H9 (cell line): ENCODE measurements at regions not wholly inside any gene's neighbourhood (a gene's known extent, or its start where the extent isn't known, plus 50 kb on each side); places are given as distances from the start of the nearest gene placed in this dataset.

Experiments used
- DNase-seq: peaks from one replicate; pipeline ENCODE4 v3.0.0-alpha.2; 2017
- H2AFZ ChIP-seq: one replicate; pipeline ENCODE4 v1.6.1; 2013; ENCODE audit warnings: mild to moderate bottlenecking, low read length, control low read depth, moderate library complexity
- H2AK5ac ChIP-seq: 2 replicates; pipeline ENCODE4 v1.6.1; 2013; ENCODE audit warnings: low read length, control low read depth, mixed read lengths; ENCODE audit not compliant: insufficient read length
- H2BK120ac ChIP-seq: one replicate; pipeline ENCODE4 v1.6.1; 2013; ENCODE audit warnings: low read depth, mild to moderate bottlenecking, low read length, control low read depth, inconsistent platforms; ENCODE audit not compliant: poor library complexity, severe bottlenecking
- H2BK12ac ChIP-seq: 2 replicates; pipeline ENCODE4 v1.6.1; 2013; ENCODE audit warnings: low read length, control low read depth, mixed read lengths, low read depth; ENCODE audit not compliant: insufficient read length
- H2BK15ac ChIP-seq: 2 replicates; pipeline ENCODE4 v1.6.1; 2013; ENCODE audit warnings: low read depth, low read length, control low read depth
- H2BK20ac ChIP-seq: one replicate; pipeline ENCODE4 v1.6.1; 2013; ENCODE audit warnings: low read depth, mild to moderate bottlenecking, low read length, control low read depth, inconsistent platforms; ENCODE audit not compliant: poor library complexity, severe bottlenecking
- H2BK5ac ChIP-seq: 2 replicates; pipeline ENCODE4 v1.6.1; 2013; ENCODE audit warnings: low read length, control low read depth, mixed read lengths; ENCODE audit not compliant: insufficient read length
- H3K14ac ChIP-seq: 2 replicates; pipeline ENCODE4 v1.6.1; 2013; ENCODE audit warnings: low read length, control low read depth; ENCODE audit not compliant: insufficient read depth
- H3K18ac ChIP-seq: 2 replicates; pipeline ENCODE4 v1.6.1; 2013; ENCODE audit warnings: low read depth, mild to moderate bottlenecking, mixed read lengths, low read length, control low read depth; ENCODE audit not compliant: insufficient read length
- H3K23ac ChIP-seq: 2 replicates; pipeline ENCODE4 v1.6.1; 2013; ENCODE audit warnings: low read length, control low read depth, mixed read lengths, low read depth; ENCODE audit not compliant: insufficient read length
- H3K23me2 ChIP-seq: 2 replicates; pipeline ENCODE4 v1.6.1; 2013; ENCODE audit warnings: low read depth, mild to moderate bottlenecking, mixed read lengths, low read length, control low read depth; ENCODE audit not compliant: insufficient read length, poor library complexity, severe bottlenecking
- H3K27ac ChIP-seq: 2 replicates; pipeline ENCODE4 v1.5.1; 2013; ENCODE audit warnings: low read length, control low read depth, mixed read lengths, low read depth; ENCODE audit not compliant: insufficient read length
- H3K27me3 ChIP-seq: 2 replicates; pipeline ENCODE4 v1.6.1; 2013; ENCODE audit warnings: low read length, control low read depth, inconsistent platforms; ENCODE audit not compliant: insufficient read depth
- H3K4ac ChIP-seq: 2 replicates; pipeline ENCODE4 v1.6.1; 2013; ENCODE audit warnings: low read depth, mild to moderate bottlenecking, control low read depth, inconsistent platforms, low read length, moderate library complexity
- H3K4me1 ChIP-seq: 2 replicates; pipeline ENCODE4 v1.6.1; 2013; ENCODE audit warnings: low read length, control low read depth, inconsistent platforms; ENCODE audit not compliant: insufficient read depth
- H3K4me2 ChIP-seq: 2 replicates; pipeline ENCODE4 v1.6.1; 2013; ENCODE audit warnings: low read length, control low read depth, mixed read lengths; ENCODE audit not compliant: insufficient read length, insufficient read depth
- H3K56ac ChIP-seq: 2 replicates; pipeline ENCODE4 v1.6.1; 2013; ENCODE audit warnings: low read depth, mild to moderate bottlenecking, mixed read lengths, low read length, control low read depth; ENCODE audit not compliant: insufficient read length
- H3K79me1 ChIP-seq: 2 replicates; pipeline ENCODE4 v1.6.1; 2013; ENCODE audit warnings: low read depth, mild to moderate bottlenecking, moderate library complexity, low read length, control low read depth, inconsistent platforms; ENCODE audit not compliant: insufficient read depth, poor library complexity, severe bottlenecking
- H3K79me2 ChIP-seq: 2 replicates; pipeline ENCODE4 v1.6.1; 2013; ENCODE audit warnings: low read length, control low read depth, inconsistent platforms; ENCODE audit not compliant: insufficient read depth
- H3K9ac ChIP-seq: 2 replicates; pipeline ENCODE4 v1.6.1; 2013; ENCODE audit warnings: low read length, control low read depth, mixed read lengths; ENCODE audit not compliant: insufficient read length; ENCODE audit errors: extremely low read depth
- H3K9me3 ChIP-seq: one replicate; pipeline ENCODE4 v1.6.1; 2013; ENCODE audit warnings: low read depth, low read length, inconsistent platforms; ENCODE audit not compliant: control insufficient read depth
- H3T11ph ChIP-seq: one replicate; pipeline ENCODE4 v1.6.1; 2013; ENCODE audit warnings: mild to moderate bottlenecking, low read length, control low read depth, inconsistent platforms
- H4K20me1 ChIP-seq: one replicate; pipeline ENCODE4 v1.6.1; 2013; ENCODE audit not compliant: control insufficient read depth, insufficient read length, insufficient read depth
- H4K5ac ChIP-seq: 2 replicates; pipeline ENCODE4 v1.6.1; 2013; ENCODE audit warnings: low read depth, mild to moderate bottlenecking, mixed read lengths, low read length, control low read depth; ENCODE audit not compliant: insufficient read length
- H4K8ac ChIP-seq: replicated peaks from 2 replicates; pipeline ENCODE4 v1.6.1; 2013; ENCODE audit warnings: low read length, control low read depth, mixed read lengths, low read depth; ENCODE audit not compliant: insufficient read length
- H4K91ac ChIP-seq: 2 replicates; pipeline ENCODE4 v1.6.1; 2013; ENCODE audit warnings: low read depth, mild to moderate bottlenecking, moderate library complexity, mixed read lengths, low read length, control low read depth; ENCODE audit not compliant: insufficient read length
- H3K27ac Mint-ChIP-seq, 3 experiments: 2 replicates in 2 of 3; 3 replicates in 1 of 3; pipeline ENCODE4 v1.8.0; 2020 to 2021; ENCODE audit warnings: mixed read lengths in 3 of 3, mild to moderate bottlenecking in 1 of 3, moderate library complexity in 1 of 3
- H3K27me3 Mint-ChIP-seq: 2 replicates; pipeline ENCODE4 v1.8.0; 2021; ENCODE audit warnings: low read depth, mild to moderate bottlenecking, moderate library complexity, mixed read lengths
- H3K36me3 Mint-ChIP-seq, 3 experiments: 2 replicates in 2 of 3; 3 replicates in 1 of 3; pipeline ENCODE4 v1.8.0; 2020 to 2021; ENCODE audit warnings: low read depth in 3 of 3, mixed read lengths in 3 of 3; ENCODE audit not compliant: insufficient read depth in 1 of 3
- H3K4me1 Mint-ChIP-seq, 2 experiments: 2 replicates each; pipeline ENCODE4 v1.8.0; 2020; ENCODE audit warnings: mixed read lengths in 2 of 2
- H3K4me3 Mint-ChIP-seq, 2 experiments: 2 replicates in 1 of 2; 3 replicates in 1 of 2; pipeline ENCODE4 v1.8.0; 2020 to 2021; ENCODE audit warnings: mild to moderate bottlenecking in 2 of 2, mixed read lengths in 2 of 2, moderate library complexity in 1 of 2
- H3K9me3 Mint-ChIP-seq, 2 experiments: 2 replicates in 1 of 2; 3 replicates in 1 of 2; pipeline ENCODE4 v1.8.0; 2020; ENCODE audit warnings: mild to moderate bottlenecking in 2 of 2, mixed read lengths in 2 of 2, moderate library complexity in 1 of 2
- CTCF ChIP-seq: fragments of 200-600 bp; sonication (generic); conservative IDR thresholded peaks from 3 replicates; pipeline ENCODE4 v1.8.0; 2021; ENCODE audit warnings: antibody characterized with exemption, mild to moderate bottlenecking
- WGBS: extraction: QIAGEN DNeasy Blood & Tissue Kit; methylation state at CpG from one replicate; pipeline ENCODE4 v1.1.7; 2013; ENCODE audit warnings: missing lambda C conversion rate, low lambda C conversion rate, mixed read lengths; ENCODE audit not compliant: insufficient read length; ENCODE audit errors: extremely low coverage; 5-methylcytosine and 5-hydroxymethylcytosine counted together

- H3K27ac Mint-ChIP-seq, result no peak overlapping the region
- H3K9me3 Mint-ChIP-seq, result no peaks in the 10 kb centered on the region
- Histone ChIP-seq H4K91ac (no peak overlapping the region), H4K20me1 (no peaks in the 10 kb centered on the region), H3K56ac (no peak overlapping the region), H3K14ac (no peak overlapping the region), H3K9ac (no peak overlapping the region), H3K4me2 (no peak overlapping the region), H3K4ac (no peak overlapping the region), H3K79me2 (no peaks in the 10 kb centered on the region), H3K23me2 (no peaks in the 10 kb centered on the region), H3K23ac (no peak overlapping the region), H2AFZ (no peak overlapping the region), H2BK15ac (no peak overlapping the region), H4K5ac (no peak overlapping the region), H4K8ac (no peak overlapping the region), H3K4me1 (peaks cover 4% of the 10 kb centered on the region; the same call in 1 of the 2 replicates), H3K27me3 (no peaks in the 10 kb centered on the region), H2BK5ac (no peak overlapping the region), H2BK120ac (no peak overlapping the region), H2BK12ac (no peak overlapping the region), H2AK5ac (no peak overlapping the region), H3K79me1 (no peaks in the 10 kb centered on the region), H3K27ac (no peak overlapping the region), H3K18ac (no peak overlapping the region), H3T11ph (no peak overlapping the region), H3K9me3 (no peaks in the 10 kb centered on the region), H2BK20ac (no peak overlapping the region)
- no peaks in the 10 kb centered on the region for H3K36me3 Mint-ChIP-seq
- WGBS, result no CpG with 5 or more reads among the region's 16 CpGs
- no peak for DNase-seq
- no peak overlapping the region for H3K4me3 Mint-ChIP-seq
- no peak for TF ChIP-seq CTCF
- H3K4me1 Mint-ChIP-seq, result peaks cover 26 to 36% of the 10 kb centered on the region in 2 experiments
- no peaks in the 10 kb centered on the region; the same call in 1 of the 2 replicates for H3K27me3 Mint-ChIP-seq
Measured at GRCh38 chr2:101622210-101623030, 75.1 kb upstream of the MAP4K4 start.
